GM12878 (cell line): ENCODE measurements at regions not wholly inside any gene's neighbourhood (a gene's known extent, or its start where the extent isn't known, plus 50 kb on each side); places are given as distances from the start of the nearest gene placed in this dataset.

Experiments
- ATAC-seq: fragments of 200-7000 bp; cut with Tn5 transposase; 3 replicates; pipeline ENCODE4 v1.9.1; 2020; ENCODE audit warnings: mild to moderate bottlenecking, moderate library complexity
- BruUV-seq: library from RNA; stranded (reverse); fragments of 400-500 nt; replicated peaks from 2 replicates; lab custom pipeline; 2021; lab: Mats Ljungman, UMichigan
- CTCF ChIA-PET: fragments of 300-600 bp; sonication (Branson Sonifier 250); formaldehyde crosslinking; extraction: SDS; loops from one replicate; lab custom pipeline; 2021; ENCODE audit warnings: inconsistent platforms; lab: Yijun Ruan, JAX
- POLR2A ChIA-PET: fragments of 350-600 bp; formaldehyde crosslinking; extraction: SDS; loops from one replicate; lab custom pipeline; 2021; ENCODE audit warnings: inconsistent platforms; lab: Charles Lee
- RAD21 ChIA-PET: fragments of 300-600 bp; sonication (Branson Sonifier 250); formaldehyde crosslinking; loops from one replicate; lab custom pipeline; 2023; ENCODE audit warnings: antibody characterized with exemption; ENCODE audit not compliant: unreplicated experiment; lab: Charles Lee
- SMC1A ChIA-PET: fragments of 300-600 bp; sonication (Branson Sonifier 250); formaldehyde crosslinking; loops from one replicate; lab custom pipeline; 2023; ENCODE audit not compliant: unreplicated experiment, uncharacterized antibody; lab: Charles Lee
- DNase-seq: peaks from one replicate; pipeline ENCODE4 v3.0.0-alpha.2; 2011; ENCODE audit warnings: low read depth, low spot score
- FAIRE-seq: peaks from 3 replicates; lab custom pipeline; 2011; peaks lifted over from hg19 to GRCh38; lab: Jason Lieb, UNC
- H2AFZ ChIP-seq: 2 replicates; pipeline ENCODE4 v1.6.0; 2011; ENCODE audit warnings: low read depth, low read length, control low read depth; ENCODE audit not compliant: control insufficient read depth
- H3K27ac ChIP-seq: 2 replicates; pipeline ENCODE4 v1.5.1; 2011; ENCODE audit warnings: control low read depth; ENCODE audit not compliant: control insufficient read depth, insufficient read depth
- H3K27me3 ChIP-seq, 2 experiments: replicated peaks in 1 of 2; 2 replicates each; pipeline versions ENCODE4 v1.6.0 to v1.6.1; 2011; ENCODE audit warnings: low read length in 1 of 2; ENCODE audit not compliant: control insufficient read depth in 2 of 2, insufficient read depth in 2 of 2
- H3K36me3 ChIP-seq, 2 experiments: 2 replicates each; pipeline ENCODE4 v1.5.1; 2011; ENCODE audit warnings: low read length in 1 of 2; ENCODE audit not compliant: control insufficient read depth in 2 of 2, insufficient read depth in 2 of 2
- H3K4me1 ChIP-seq: 2 replicates; pipeline ENCODE4 v1.6.1; 2011; ENCODE audit warnings: mild to moderate bottlenecking, low read length, moderate library complexity, mixed read lengths; ENCODE audit not compliant: control insufficient read depth, insufficient read depth
- H3K4me2 ChIP-seq: 2 replicates; pipeline ENCODE4 v1.6.0; 2011; ENCODE audit warnings: control low read depth; ENCODE audit not compliant: control insufficient read depth, insufficient read depth
- H3K4me3 ChIP-seq: fragments of 200-600 bp; sonication (generic); 2 replicates; pipeline ENCODE4 v1.5.1; 2016
- H3K79me2 ChIP-seq: 2 replicates; pipeline ENCODE4 v1.6.0; 2011; ENCODE audit warnings: low read length; ENCODE audit not compliant: control insufficient read depth, insufficient read depth
- H3K9ac ChIP-seq: 2 replicates; pipeline ENCODE4 v1.8.0; 2011; ENCODE audit warnings: low read length, control low read depth, mixed read lengths; ENCODE audit not compliant: control insufficient read depth, insufficient read depth
- H3K9me3 ChIP-seq: replicated peaks from 3 replicates; pipeline ENCODE4 v1.5.1; 2011; ENCODE audit warnings: mild to moderate bottlenecking, low read length; ENCODE audit not compliant: control insufficient read depth, insufficient read depth
- H4K20me1 ChIP-seq: 2 replicates; pipeline ENCODE4 v1.6.0; 2011; ENCODE audit not compliant: control insufficient read depth, insufficient read depth
- EP300 ChIP-seq, 2 experiments: fragments of 150-350 bp in 1 of 2; IDR thresholded peaks; 2 replicates each; pipeline ENCODE4 v1.6.1; 2011 to 2012; ENCODE audit warnings: low read depth in 2 of 2, low read length in 2 of 2, borderline replicate concordance in 1 of 2, improper control_type of control experiment in 1 of 2, inconsistent platforms in 1 of 2; ENCODE audit not compliant: control insufficient read depth in 1 of 2
- FOS ChIP-seq: IDR thresholded peaks from 3 replicates; pipeline ENCODE4 v1.6.1; 2011; ENCODE audit warnings: borderline replicate concordance; ENCODE audit not compliant: insufficient read length; ENCODE audit errors: extremely low read depth
- IRF5 ChIP-seq: fragments of 450-650 bp; IDR thresholded peaks from 2 replicates; pipeline ENCODE4 v1.6.1; 2017; ENCODE audit warnings: borderline replicate concordance
- PKNOX1 ChIP-seq: fragments of 450-650 bp; IDR thresholded peaks from 2 replicates; pipeline ENCODE4 v1.6.1; 2016; ENCODE audit warnings: mild to moderate bottlenecking
- PML ChIP-seq: IDR thresholded peaks from 2 replicates; pipeline ENCODE4 v1.6.1; 2012; ENCODE audit warnings: low read length, inconsistent platforms
- WGBS: methylation state at CpG from one replicate; pipeline ENCODE4 v1.1.6; 2016; ENCODE audit warnings: low lambda C conversion rate; ENCODE audit not compliant: insufficient replicate concordance, insufficient coverage; ENCODE audit errors: missing lambda C conversion rate; 5-methylcytosine and 5-hydroxymethylcytosine counted together
- in situ Hi-C: fragments of 300-500 bp; cut with MboI; formaldehyde crosslinking; loops from 9 replicates; pipeline ENCODE4 v1.14.3; 2018; ENCODE audit warnings: mixed read lengths
- intact Hi-C: fragments of 100-400 bp; cut with micrococcal nuclease; formaldehyde crosslinking; loops from one replicate; pipeline ENCODE4 v1.14.2; 2022; ENCODE audit not compliant: unreplicated experiment

- Histone ChIP-seq H3K27me3 (no peaks in the 10 kb centered on the region; a peak in 1 of 4 replicates), H3K36me3 (no peaks in the 10 kb centered on the region), H3K9ac (no peak overlapping the region), H2AFZ (no peak overlapping the region), H3K4me1 (no peaks in the 10 kb centered on the region), H3K79me2 (no peaks in the 10 kb centered on the region), H3K4me2 (no peak overlapping the region), H3K27ac (no peak overlapping the region), H3K9me3 (no peaks in the 10 kb centered on the region), H3K4me3 (no peak overlapping the region), H4K20me1 (no peaks in the 10 kb centered on the region)
- WGBS = 44% methylated on average over 8 of the region's 8 CpGs
- no TSS peak for BruUV-seq
- ChIA-PET POLR2A (no interaction called here), RAD21 (no interaction called here), SMC1A (no interaction called here), CTCF (no interaction called here)
- ATAC-seq (no peak), DNase-seq (no peak), FAIRE-seq (no peak)
- TF ChIP-seq EP300 (IDR thresholded peaks at IDR 0.05; ENCODE audit: borderline replicate concordance in 1 of 2, control insufficient read depth in 1 of 2, low read depth in 2 of 2, low read length in 2 of 2) (no peak), PML (no peak), IRF5 (no peak), FOS (no peak), PKNOX1 (no peak)
- intact Hi-C loops = no loop called here
- in situ Hi-C loops = no loop called here
Measured at GRCh38 chr16:9362050-9362449, 270.6 kb downstream of the HAPSTR1 start.
